ENCODE measurements at regions not wholly inside any gene's neighbourhood (a gene's known extent, or its start where the extent isn't known, plus 50 kb on each side); places are given as distances from the start of the nearest gene placed in this dataset.

GRCh38 chr16:52203096-52203495, 343.8 kb downstream of the TOX3 start:
- TF ChIP-seq REST (IDR thresholded peaks at IDR 0.05; ENCODE audit: unreplicated experiment) (no peak), ETS1 (IDR thresholded peaks at IDR 0.05) (no peak), CTCF (conservative IDR thresholded peaks at IDR 0.05; ENCODE audit: low read depth in 2 of 2) (no peak), CREB1 (CRISPR knock-in tag; IDR thresholded peaks at IDR 0.05; ENCODE audit: low read depth) (no peak), JUNB (IDR thresholded peaks at IDR 0.05; ENCODE audit: unreplicated experiment) (no peak), EZH2 (IDR thresholded peaks at IDR 0.05; ENCODE audit: low read depth, unreplicated experiment) (no peak), POLR2AphosphoS5 (IDR thresholded peaks at IDR 0.05; ENCODE audit: low read depth) (no peak), EZH2phosphoT487 (IDR thresholded peaks at IDR 0.05; ENCODE audit: unreplicated experiment) (no peak), ZNF462 (CRISPR knock-in tag; IDR thresholded peaks at IDR 0.05) (no peak), STAT1 (IDR thresholded peaks at IDR 0.05; ENCODE audit: unreplicated experiment) (no peak), ZNF331 (CRISPR knock-in tag; IDR thresholded peaks at IDR 0.05; ENCODE audit: low read depth) (no peak)
